Vagina (tissue), 2 donors: ENCODE measurements at regions not wholly inside any gene's neighbourhood (a gene's known extent, or its start where the extent isn't known, plus 50 kb on each side); places are given as distances from the start of the nearest gene placed in this dataset.
A peak's percentile ranks its signal among the peaks of the same experiment; 100 is the strongest.

ENCODE experiments used
- POLR2A ChIP-seq, 2 donors: fragments of 450-650 bp; IDR thresholded peaks; one replicate each; pipeline ENCODE4 v1.6.1; 2017; ENCODE audit warnings: antibody characterized with exemption in 2 of 2, mild to moderate bottlenecking in 2 of 2, moderate library complexity in 2 of 2
- TF ChIP-seq, protein P1 (sequence below), 3 experiments: fragments of 450-650 bp in 2 of 3; fragments of 200-600 bp in 1 of 3; sonication (generic) in 1 of 3; IDR thresholded peaks; one replicate each; pipeline ENCODE4 v1.5.1; 2017 to 2019; ENCODE audit warnings: antibody characterized with exemption in 3 of 3, mild to moderate bottlenecking in 2 of 3, moderate library complexity in 2 of 3

DNA sequence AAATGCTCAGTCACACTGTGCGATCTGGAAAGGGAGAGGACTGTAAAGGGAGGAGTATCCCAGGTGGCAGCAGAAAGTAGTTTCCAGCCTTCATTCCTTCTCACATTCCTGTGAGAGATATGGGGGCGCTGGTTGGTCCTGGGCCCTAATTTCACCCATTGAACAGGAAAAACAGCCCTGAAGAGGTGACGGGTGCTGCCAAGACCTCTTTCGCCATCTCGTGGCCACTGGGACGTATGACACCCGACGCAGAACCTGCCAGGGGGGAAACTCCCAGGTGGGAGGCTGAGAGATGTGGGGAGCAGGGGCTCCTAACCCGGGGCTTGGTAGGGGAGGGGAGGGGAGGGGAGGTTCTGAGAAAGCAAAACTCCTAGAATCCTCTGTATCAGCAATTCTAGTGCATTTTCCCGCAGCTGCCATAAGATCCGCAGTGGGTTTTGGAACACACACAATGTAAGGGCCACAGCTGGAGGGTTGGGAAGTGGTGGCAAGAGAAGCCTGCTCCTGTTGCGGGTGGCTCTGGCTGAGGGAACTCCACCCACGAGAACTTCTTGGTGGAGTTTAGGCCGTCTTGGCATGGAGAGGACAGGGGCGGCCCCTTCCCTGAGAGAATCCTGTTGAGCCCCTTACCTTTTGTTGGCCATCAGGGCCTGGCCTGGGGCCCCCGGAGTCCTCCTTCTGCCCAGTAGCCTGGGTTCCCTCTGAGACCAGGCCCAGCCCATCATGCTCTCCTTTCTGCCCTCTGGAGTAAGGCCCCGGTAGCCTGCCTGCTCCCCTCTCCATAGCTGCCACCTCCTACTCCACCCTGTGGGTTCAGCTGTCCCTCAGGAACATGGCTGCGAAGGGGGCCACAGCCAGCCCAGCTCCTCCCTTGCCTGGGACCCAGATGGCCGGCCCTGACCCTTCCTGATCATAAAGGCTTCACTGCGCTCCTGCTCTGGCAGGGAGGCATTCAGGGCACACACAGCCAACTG lies 134.1 kb downstream of the OR13H1 start:
- no peak for TF ChIP-seq POLR2A (IDR thresholded peaks at IDR 0.05)
- TF ChIP-seq, protein P1, sequence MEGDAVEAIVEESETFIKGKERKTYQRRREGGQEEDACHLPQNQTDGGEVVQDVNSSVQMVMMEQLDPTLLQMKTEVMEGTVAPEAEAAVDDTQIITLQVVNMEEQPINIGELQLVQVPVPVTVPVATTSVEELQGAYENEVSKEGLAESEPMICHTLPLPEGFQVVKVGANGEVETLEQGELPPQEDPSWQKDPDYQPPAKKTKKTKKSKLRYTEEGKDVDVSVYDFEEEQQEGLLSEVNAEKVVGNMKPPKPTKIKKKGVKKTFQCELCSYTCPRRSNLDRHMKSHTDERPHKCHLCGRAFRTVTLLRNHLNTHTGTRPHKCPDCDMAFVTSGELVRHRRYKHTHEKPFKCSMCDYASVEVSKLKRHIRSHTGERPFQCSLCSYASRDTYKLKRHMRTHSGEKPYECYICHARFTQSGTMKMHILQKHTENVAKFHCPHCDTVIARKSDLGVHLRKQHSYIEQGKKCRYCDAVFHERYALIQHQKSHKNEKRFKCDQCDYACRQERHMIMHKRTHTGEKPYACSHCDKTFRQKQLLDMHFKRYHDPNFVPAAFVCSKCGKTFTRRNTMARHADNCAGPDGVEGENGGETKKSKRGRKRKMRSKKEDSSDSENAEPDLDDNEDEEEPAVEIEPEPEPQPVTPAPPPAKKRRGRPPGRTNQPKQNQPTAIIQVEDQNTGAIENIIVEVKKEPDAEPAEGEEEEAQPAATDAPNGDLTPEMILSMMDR (IDR thresholded peaks at IDR 0.05) = peak in 1 of 3 experiments; percentile 29
